ENCODE measurements at regions not wholly inside any gene's neighbourhood (a gene's known extent, or its start where the extent isn't known, plus 50 kb on each side); places are given as distances from the start of the nearest gene placed in this dataset.

- no peak for DNase-seq
Observed at GRCh38 chr17:77849239-77849638, 109.3 kb upstream of the TNRC6C start.

- DNase-seq = no peak
Observed at GRCh38 chr17:77851921-77852320, 106.6 kb upstream of the TNRC6C start.

GRCh38 chr17:77852731-77853130 is 105.8 kb upstream of the TNRC6C start:
- DNase-seq = no peak

- peak; percentile 58 for DNase-seq
Observed at GRCh38 chr17:77853191-77853977, 105.1 kb upstream of the TNRC6C start.

- no peak for DNase-seq
Observed at GRCh38 chr17:77854083-77854758, 104.3 kb upstream of the TNRC6C start.

GRCh38 chr17:77854759-77855745 is 103.5 kb upstream of the TNRC6C start:
- peak; percentile 55 for DNase-seq

GRCh38 chr17:77856551-77857305 is 101.8 kb upstream of the TNRC6C start:
- no peak for DNase-seq

GRCh38 chr17:77857306-77857555 is 101.3 kb upstream of the TNRC6C start:
- DNase-seq = no peak

GRCh38 chr17:77857613-77858012 is 100.9 kb upstream of the TNRC6C start:
- DNase-seq = no peak

GRCh38 chr17:77858291-77859034 is 100.0 kb upstream of the TNRC6C start:
- DNase-seq = no peak

GRCh38 chr17:77859035-77859810 is 99.3 kb upstream of the TNRC6C start:
- no peak for DNase-seq

GRCh38 chr17:77861133-77861695 is 97.3 kb upstream of the TNRC6C start:
- DNase-seq = no peak

- no peak for DNase-seq
Observed at GRCh38 chr17:77861981-77862645, 96.4 kb upstream of the TNRC6C start.

- no peak for DNase-seq
Observed at GRCh38 chr17:77862890-77863813, 95.4 kb upstream of the TNRC6C start.

GRCh38 chr17:77863814-77864161 is 94.7 kb upstream of the TNRC6C start:
- DNase-seq = no peak

GRCh38 chr17:77864234-77865111 is 94.0 kb upstream of the TNRC6C start:
- DNase-seq = no peak

- no peak for DNase-seq
Observed at GRCh38 chr17:77865112-77865611, 93.3 kb upstream of the TNRC6C start.

GRCh38 chr17:77865716-77866115 is 92.8 kb upstream of the TNRC6C start:
- no peak for DNase-seq
